ENCODE measurements at regions not wholly inside any gene's neighbourhood (a gene's known extent, or its start where the extent isn't known, plus 50 kb on each side); places are given as distances from the start of the nearest gene placed in this dataset.

DNA sequence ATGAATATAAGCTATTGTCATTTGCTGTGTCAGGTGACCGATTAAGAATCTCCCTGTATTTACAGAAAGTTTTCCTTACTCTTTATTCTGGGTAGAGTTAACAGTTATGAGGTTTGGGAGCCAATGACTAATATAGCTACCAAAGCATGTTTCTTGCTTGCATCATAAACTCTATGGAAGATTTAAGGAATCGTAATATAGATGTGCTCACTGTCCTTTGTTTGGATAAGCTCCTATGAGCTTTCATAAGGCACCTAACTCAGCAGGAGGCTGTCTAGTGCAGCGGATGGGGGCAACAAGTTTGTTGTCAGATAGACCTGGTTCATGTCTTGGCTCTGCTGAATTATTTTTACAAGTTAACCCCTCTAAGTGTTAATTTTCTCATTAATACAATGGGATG is 75.0 kb upstream of the PAQR3 start:
- peaks cover 3% of the 10 kb centered on the region for H3K9me3 Mint-ChIP-seq
- no peaks in the 10 kb centered on the region for H3K27me3 Mint-ChIP-seq (ENCODE audit: low read depth)
- H3K27ac Mint-ChIP-seq (ENCODE audit: unreplicated experiment) = no peak overlapping the region
- TF ChIP-seq, protein P1, sequence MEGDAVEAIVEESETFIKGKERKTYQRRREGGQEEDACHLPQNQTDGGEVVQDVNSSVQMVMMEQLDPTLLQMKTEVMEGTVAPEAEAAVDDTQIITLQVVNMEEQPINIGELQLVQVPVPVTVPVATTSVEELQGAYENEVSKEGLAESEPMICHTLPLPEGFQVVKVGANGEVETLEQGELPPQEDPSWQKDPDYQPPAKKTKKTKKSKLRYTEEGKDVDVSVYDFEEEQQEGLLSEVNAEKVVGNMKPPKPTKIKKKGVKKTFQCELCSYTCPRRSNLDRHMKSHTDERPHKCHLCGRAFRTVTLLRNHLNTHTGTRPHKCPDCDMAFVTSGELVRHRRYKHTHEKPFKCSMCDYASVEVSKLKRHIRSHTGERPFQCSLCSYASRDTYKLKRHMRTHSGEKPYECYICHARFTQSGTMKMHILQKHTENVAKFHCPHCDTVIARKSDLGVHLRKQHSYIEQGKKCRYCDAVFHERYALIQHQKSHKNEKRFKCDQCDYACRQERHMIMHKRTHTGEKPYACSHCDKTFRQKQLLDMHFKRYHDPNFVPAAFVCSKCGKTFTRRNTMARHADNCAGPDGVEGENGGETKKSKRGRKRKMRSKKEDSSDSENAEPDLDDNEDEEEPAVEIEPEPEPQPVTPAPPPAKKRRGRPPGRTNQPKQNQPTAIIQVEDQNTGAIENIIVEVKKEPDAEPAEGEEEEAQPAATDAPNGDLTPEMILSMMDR (conservative IDR thresholded peaks at IDR 0.05) = no peak
- no peaks in the 10 kb centered on the region for H3K36me3 Mint-ChIP-seq (ENCODE audit: low read depth)
- no peak overlapping the region for H3K4me3 Mint-ChIP-seq
- DNase-seq (ENCODE audit: low read depth, low spot score) = no peak
- H3K4me1 Mint-ChIP-seq = no peaks in the 10 kb centered on the region

DNA sequence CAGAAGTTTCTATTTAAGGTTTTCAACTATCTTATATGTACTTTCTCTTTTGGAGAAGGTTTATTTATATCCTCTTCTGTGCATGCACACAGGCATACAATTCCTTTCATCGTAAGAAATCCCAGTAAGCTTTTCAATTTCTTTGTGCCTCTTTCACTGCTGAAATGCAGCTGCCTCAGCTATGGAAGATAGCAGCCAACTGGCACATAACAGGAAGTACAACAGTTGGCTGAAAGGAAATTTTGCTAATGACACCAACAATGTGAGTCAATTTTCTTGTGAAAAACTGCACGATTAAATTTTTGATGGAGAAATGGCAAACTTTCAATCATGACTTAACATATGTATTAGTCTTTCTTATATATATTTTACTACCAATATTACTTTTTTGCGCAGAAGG is 74.5 kb upstream of the PAQR3 start:
- no peaks in the 10 kb centered on the region for H3K36me3 Mint-ChIP-seq (ENCODE audit: low read depth)
- no peaks in the 10 kb centered on the region for H3K27me3 Mint-ChIP-seq (ENCODE audit: low read depth)
- TF ChIP-seq, protein P1 (conservative IDR thresholded peaks at IDR 0.05) = no peak
- no peaks in the 10 kb centered on the region for H3K4me1 Mint-ChIP-seq
- no peak overlapping the region for H3K27ac Mint-ChIP-seq (ENCODE audit: unreplicated experiment)
- no peaks in the 10 kb centered on the region for H3K9me3 Mint-ChIP-seq
- DNase-seq (ENCODE audit: low read depth, low spot score) = no peak
- no peak overlapping the region for H3K4me3 Mint-ChIP-seq

GRCh38 chr4:78990938-78991810 is 51.9 kb upstream of the PAQR3 start:
- Mint-ChIP-seq H3K27me3 (ENCODE audit: low read depth) (peaks cover 16% of the 10 kb centered on the region), H3K9me3 (no peaks in the 10 kb centered on the region), H3K4me1 (no peaks in the 10 kb centered on the region), H3K27ac (ENCODE audit: unreplicated experiment) (no peak overlapping the region), H3K4me3 (no peak overlapping the region), H3K36me3 (ENCODE audit: low read depth) (no peaks in the 10 kb centered on the region)
- DNase-seq (ENCODE audit: low read depth, low spot score) = no peak
- TF ChIP-seq, protein P1 (conservative IDR thresholded peaks at IDR 0.05) = no peak

- no peak for DNase-seq (ENCODE audit: low read depth, low spot score)
- Mint-ChIP-seq H3K4me3 (no peak overlapping the region), H3K27ac (ENCODE audit: unreplicated experiment) (no peak overlapping the region), H3K4me1 (no peaks in the 10 kb centered on the region), H3K27me3 (ENCODE audit: low read depth) (peaks cover 27% of the 10 kb centered on the region), H3K36me3 (ENCODE audit: low read depth) (no peaks in the 10 kb centered on the region), H3K9me3 (no peaks in the 10 kb centered on the region)
- TF ChIP-seq, protein P1 (conservative IDR thresholded peaks at IDR 0.05) = no peak
Observed at GRCh38 chr4:78989697-78990270, 50.5 kb upstream of the PAQR3 start.

Data from neural crest cell (in vitro differentiated cells).